ENCODE measurements at regions not wholly inside any gene's neighbourhood (a gene's known extent, or its start where the extent isn't known, plus 50 kb on each side); places are given as distances from the start of the nearest gene placed in this dataset.
"Not testable (repeated sequence)": the region's sequence is repeated elsewhere in the genome, so short reads cannot be mapped to it uniquely, and the experiment has no call there.

GRCh38 chr4:148735432-148736155, 293.4 kb upstream of the NR3C2 start:
- DNase-seq, result no peak

GRCh38 chr4:148730766-148731165, 288.6 kb upstream of the NR3C2 start:
- DNase-seq, result no peak

- DNase-seq, result no peak
Measured at GRCh38 chr4:148730082-148730640, 287.9 kb upstream of the NR3C2 start.

GRCh38 chr4:148717988-148718387, 275.8 kb upstream of the NR3C2 start:
- DNase-seq, result no peak

- no peak for DNase-seq
Measured at GRCh38 chr4:148716431-148717052, 274.3 kb upstream of the NR3C2 start.

- DNase-seq, result no peak
Measured at GRCh38 chr4:148704291-148704690, 262.1 kb upstream of the NR3C2 start.

GRCh38 chr4:148694702-148695101, 252.5 kb upstream of the NR3C2 start:
- no peak for DNase-seq

GRCh38 chr4:148693913-148694649, 251.9 kb upstream of the NR3C2 start:
- no peak for DNase-seq

- DNase-seq, result no peak
Measured at GRCh38 chr4:148692242-148692641, 250.0 kb upstream of the NR3C2 start.

- DNase-seq, result no peak
Measured at GRCh38 chr4:148686449-148686848, 244.2 kb upstream of the NR3C2 start.

GRCh38 chr4:148684638-148685037, 242.4 kb upstream of the NR3C2 start:
- no peak for DNase-seq

- DNase-seq, result no peak
Measured at GRCh38 chr4:148680884-148681283, 238.7 kb upstream of the NR3C2 start.

GRCh38 chr4:148676344-148676743, 234.1 kb upstream of the NR3C2 start:
- DNase-seq, result no peak

- no peak for DNase-seq
Measured at GRCh38 chr4:148674876-148675275, 232.7 kb upstream of the NR3C2 start.

GRCh38 chr4:148664636-148665035, 222.4 kb upstream of the NR3C2 start:
- no peak for DNase-seq

GRCh38 chr4:148654131-148654530, 211.9 kb upstream of the NR3C2 start:
- DNase-seq, result no peak

GRCh38 chr4:148653681-148654080, 211.5 kb upstream of the NR3C2 start:
- DNase-seq, result no peak

GRCh38 chr4:148651991-148652390, 209.8 kb upstream of the NR3C2 start:
- DNase-seq, result no peak

- DNase-seq, result no peak
Measured at GRCh38 chr4:148649652-148650331, 207.6 kb upstream of the NR3C2 start.

- no peak for DNase-seq
Measured at GRCh38 chr4:148643851-148644250, 201.6 kb upstream of the NR3C2 start.

- DNase-seq, result no peak
Measured at GRCh38 chr4:148642907-148643306, 200.7 kb upstream of the NR3C2 start.

- not testable (repeated sequence) for DNase-seq
Measured at GRCh38 chr4:148638079-148638478, 195.9 kb upstream of the NR3C2 start.

GRCh38 chr4:148637453-148637852, 195.2 kb upstream of the NR3C2 start:
- DNase-seq, result not testable (repeated sequence)

All from MV-4-11 (cell line).